ENCODE measurements at regions not wholly inside any gene's neighbourhood (a gene's known extent, or its start where the extent isn't known, plus 50 kb on each side); places are given as distances from the start of the nearest gene placed in this dataset.

DNA sequence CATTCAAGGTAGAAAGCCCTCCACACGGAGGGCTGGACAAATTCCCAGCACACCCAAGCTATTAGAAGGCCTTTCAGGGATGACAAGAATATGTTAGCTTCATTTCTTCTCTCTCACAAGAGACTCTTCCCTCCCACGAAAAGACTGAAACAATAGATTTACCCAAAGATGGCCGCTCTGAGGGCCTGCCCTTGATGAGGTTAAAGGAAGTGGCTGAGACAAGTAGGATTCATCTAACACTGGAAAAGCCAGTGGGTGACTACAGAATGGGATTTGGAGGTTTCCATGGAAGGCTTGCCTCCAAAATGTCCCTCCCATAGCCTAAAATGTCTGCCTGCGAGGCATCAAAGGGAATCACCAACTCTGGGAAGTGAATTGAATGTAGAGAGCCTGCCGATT is 277.6 kb downstream of the CLIC5 start:
- in situ Hi-C loops (cut with HindIII; ENCODE audit: low pct_ligation_motif_present, low sequenced_read_pairs) = no loop called here
- no peak for DNase-seq
- Histone ChIP-seq H3K4me3 (ENCODE audit: low read depth, low read length) (no peak overlapping the region), H3K36me3 (replicated peaks) (no peaks in the 10 kb centered on the region), H3K27me3 (replicated peaks) (no peaks in the 10 kb centered on the region), H3K27ac (no peak overlapping the region)
- TF ChIP-seq, protein P1, sequence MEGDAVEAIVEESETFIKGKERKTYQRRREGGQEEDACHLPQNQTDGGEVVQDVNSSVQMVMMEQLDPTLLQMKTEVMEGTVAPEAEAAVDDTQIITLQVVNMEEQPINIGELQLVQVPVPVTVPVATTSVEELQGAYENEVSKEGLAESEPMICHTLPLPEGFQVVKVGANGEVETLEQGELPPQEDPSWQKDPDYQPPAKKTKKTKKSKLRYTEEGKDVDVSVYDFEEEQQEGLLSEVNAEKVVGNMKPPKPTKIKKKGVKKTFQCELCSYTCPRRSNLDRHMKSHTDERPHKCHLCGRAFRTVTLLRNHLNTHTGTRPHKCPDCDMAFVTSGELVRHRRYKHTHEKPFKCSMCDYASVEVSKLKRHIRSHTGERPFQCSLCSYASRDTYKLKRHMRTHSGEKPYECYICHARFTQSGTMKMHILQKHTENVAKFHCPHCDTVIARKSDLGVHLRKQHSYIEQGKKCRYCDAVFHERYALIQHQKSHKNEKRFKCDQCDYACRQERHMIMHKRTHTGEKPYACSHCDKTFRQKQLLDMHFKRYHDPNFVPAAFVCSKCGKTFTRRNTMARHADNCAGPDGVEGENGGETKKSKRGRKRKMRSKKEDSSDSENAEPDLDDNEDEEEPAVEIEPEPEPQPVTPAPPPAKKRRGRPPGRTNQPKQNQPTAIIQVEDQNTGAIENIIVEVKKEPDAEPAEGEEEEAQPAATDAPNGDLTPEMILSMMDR (IDR thresholded peaks at IDR 0.05; ENCODE audit: low read depth, low read length, missing control alignments) = no peak

DNA sequence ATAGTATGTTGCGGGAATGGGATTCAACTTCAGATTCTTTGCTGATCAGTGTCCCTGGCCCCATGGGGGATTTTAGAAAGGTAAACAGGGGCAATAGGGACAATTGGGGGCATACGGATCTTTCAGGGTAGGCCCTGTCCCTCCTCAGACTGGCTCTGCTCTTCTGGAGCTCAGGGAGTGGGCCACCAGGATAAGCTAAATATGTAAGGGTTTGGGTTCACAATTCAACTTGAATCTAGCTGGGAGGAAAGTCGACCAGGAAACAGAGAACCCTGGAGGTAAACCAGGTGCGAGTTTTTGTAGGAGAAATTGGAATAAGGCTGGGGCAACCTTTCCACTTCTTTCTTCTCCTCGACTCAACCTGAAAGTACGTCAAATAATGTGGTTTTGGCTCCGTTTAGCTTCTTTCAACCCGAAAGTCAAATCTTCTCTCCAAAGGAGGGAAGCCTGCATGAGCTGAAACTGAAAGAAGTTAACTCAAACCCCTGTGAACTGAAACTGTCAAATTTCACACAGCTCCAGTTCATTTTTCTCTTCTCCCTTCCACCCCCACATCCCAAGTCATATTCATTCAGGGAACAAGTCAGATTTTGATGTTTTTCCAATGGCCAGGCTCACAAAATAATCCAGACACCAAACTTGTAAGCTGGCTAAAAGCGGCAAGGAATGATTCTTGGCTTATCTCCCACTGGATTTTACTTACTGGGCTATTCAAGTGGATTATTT is 278.2 kb downstream of the CLIC5 start:
- no peaks in the 10 kb centered on the region for H3K27me3 ChIP-seq (replicated peaks)
- no peak for DNase-seq
- TF ChIP-seq, protein P1 (IDR thresholded peaks at IDR 0.05; ENCODE audit: low read depth, low read length, missing control alignments) = no peak
- H3K36me3 ChIP-seq (replicated peaks) = no peaks in the 10 kb centered on the region
- in situ Hi-C loops (cut with HindIII; ENCODE audit: low pct_ligation_motif_present, low sequenced_read_pairs) = no loop called here
- no peak overlapping the region for H3K4me3 ChIP-seq (ENCODE audit: low read depth, low read length)
- no peak overlapping the region for H3K27ac ChIP-seq

DNA sequence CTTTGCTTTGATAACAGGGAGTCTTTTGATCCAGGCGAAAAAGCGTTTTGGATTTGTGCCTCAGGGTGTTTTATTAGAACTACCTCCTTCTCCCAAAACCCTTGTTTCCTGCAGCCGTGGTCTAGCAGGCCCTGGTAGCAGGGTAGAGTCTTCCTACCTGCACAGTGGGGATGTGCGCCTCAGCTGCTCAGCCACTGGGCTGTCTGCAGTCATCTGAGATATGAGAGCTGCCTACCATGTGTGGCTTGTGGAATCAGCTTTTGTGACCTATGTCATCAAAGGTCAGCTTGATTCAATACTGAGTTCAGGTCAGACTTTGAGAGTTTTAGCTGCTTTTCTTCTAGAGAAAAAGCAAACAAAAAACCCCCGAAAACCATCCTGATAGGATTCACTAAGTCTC is 279.5 kb downstream of the CLIC5 start:
- DNase-seq = no peak
- TF ChIP-seq, protein P1 (IDR thresholded peaks at IDR 0.05; ENCODE audit: low read depth, low read length, missing control alignments) = no peak
- Histone ChIP-seq H3K27ac (no peak overlapping the region), H3K4me3 (ENCODE audit: low read depth, low read length) (no peak overlapping the region), H3K36me3 (replicated peaks) (no peaks in the 10 kb centered on the region), H3K27me3 (replicated peaks) (no peaks in the 10 kb centered on the region)
- in situ Hi-C loops (cut with HindIII; ENCODE audit: low pct_ligation_motif_present, low sequenced_read_pairs) = no loop called here

DNA sequence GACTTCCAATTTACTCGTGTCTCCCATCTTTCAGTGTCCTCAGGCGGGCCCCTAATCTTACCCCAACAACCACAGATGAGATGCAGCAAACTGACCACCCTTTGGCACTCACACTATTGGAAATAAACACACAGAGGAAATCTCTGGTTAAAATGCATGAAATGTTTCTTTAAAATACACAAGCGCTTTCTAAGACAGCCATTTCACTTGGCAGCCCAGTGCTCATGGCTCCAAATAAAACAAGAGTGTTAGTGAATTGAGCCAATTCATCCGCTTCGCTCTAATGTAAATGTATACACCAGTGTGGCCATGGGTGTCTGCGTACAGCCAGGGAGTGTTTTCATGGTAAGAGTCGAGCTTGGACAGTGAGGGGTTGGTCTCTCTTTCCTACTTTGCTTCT is 282.9 kb downstream of the CLIC5 start:
- H3K27ac ChIP-seq = no peak overlapping the region
- H3K36me3 ChIP-seq (replicated peaks) = no peaks in the 10 kb centered on the region
- in situ Hi-C loops (cut with HindIII; ENCODE audit: low pct_ligation_motif_present, low sequenced_read_pairs) = no loop called here
- DNase-seq = no peak
- H3K27me3 ChIP-seq (replicated peaks) = no peaks in the 10 kb centered on the region
- TF ChIP-seq, protein P1 (IDR thresholded peaks at IDR 0.05; ENCODE audit: low read depth, low read length, missing control alignments) = no peak
- no peak overlapping the region for H3K4me3 ChIP-seq (ENCODE audit: low read depth, low read length)

DNA sequence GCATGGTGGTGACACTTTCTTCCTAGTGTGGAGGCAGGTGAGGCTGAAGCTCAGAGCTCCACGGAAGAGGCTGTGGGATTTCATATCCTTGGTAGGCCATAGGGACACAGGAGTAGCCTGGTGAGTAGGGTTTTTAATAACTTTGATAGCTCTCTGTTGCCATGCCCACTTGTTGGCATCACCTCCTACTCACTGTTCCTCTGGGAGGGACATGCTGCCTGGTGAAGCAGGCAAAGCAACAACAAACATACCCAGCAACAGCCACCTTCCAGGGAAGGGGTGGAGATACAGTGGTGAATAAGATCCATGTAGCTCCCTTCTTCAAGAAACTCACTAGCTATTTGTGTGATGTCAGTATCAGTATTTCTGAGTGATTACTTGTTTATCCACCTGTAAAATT is 285.4 kb downstream of the CLIC5 start:
- no peak for DNase-seq
- TF ChIP-seq, protein P1 (IDR thresholded peaks at IDR 0.05; ENCODE audit: low read depth, low read length, missing control alignments) = no peak
- Histone ChIP-seq H3K36me3 (replicated peaks) (no peaks in the 10 kb centered on the region), H3K4me3 (ENCODE audit: low read depth, low read length) (no peak overlapping the region), H3K27me3 (replicated peaks) (no peaks in the 10 kb centered on the region), H3K27ac (no peak overlapping the region)
- in situ Hi-C loops (cut with HindIII; ENCODE audit: low pct_ligation_motif_present, low sequenced_read_pairs) = no loop called here

DNA sequence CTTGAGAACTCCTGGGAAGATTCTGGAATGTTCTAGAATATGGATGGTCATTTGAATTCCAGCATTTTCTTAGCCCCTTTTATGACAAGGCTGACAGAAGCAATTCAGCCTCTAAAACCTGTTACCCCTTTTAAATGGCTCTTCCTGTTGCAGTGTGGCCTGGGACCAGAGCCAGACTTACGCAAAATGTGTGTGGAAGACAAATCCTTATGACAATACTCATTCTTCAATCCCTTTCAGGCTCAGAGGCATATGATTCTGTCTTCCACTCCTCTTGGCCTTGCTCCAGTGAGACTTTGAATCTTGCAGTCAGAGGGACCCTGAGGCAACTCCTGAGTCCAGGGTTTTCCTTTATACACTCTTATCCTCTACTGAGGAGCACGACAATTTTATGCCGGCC is 287.0 kb downstream of the CLIC5 start:
- Histone ChIP-seq H3K27ac (no peak overlapping the region), H3K27me3 (replicated peaks) (no peaks in the 10 kb centered on the region), H3K4me3 (ENCODE audit: low read depth, low read length) (no peak overlapping the region), H3K36me3 (replicated peaks) (no peaks in the 10 kb centered on the region)
- in situ Hi-C loops (cut with HindIII; ENCODE audit: low pct_ligation_motif_present, low sequenced_read_pairs) = no loop called here
- DNase-seq = no peak
- TF ChIP-seq, protein P1 (IDR thresholded peaks at IDR 0.05; ENCODE audit: low read depth, low read length, missing control alignments) = no peak

Data from brain microvascular endothelial cell (primary cell).